Effector memory CD4-positive, alpha-beta T cell (primary cell): ENCODE measurements at regions not wholly inside any gene's neighbourhood (a gene's known extent, or its start where the extent isn't known, plus 50 kb on each side); places are given as distances from the start of the nearest gene placed in this dataset.
"Not testable (repeated sequence)": the region's sequence is repeated elsewhere in the genome, so short reads cannot be mapped to it uniquely, and the experiment has no call there.

Experiments used
- DNase-seq, 3 donors: peaks; one replicate each; pipeline ENCODE4 v3.0.0-alpha.2; 2020
- H3K27ac ChIP-seq: 2 replicates; pipeline ENCODE4 v1.7.0; 2013; ENCODE audit warnings: mild to moderate bottlenecking, low read length, moderate library complexity; ENCODE audit not compliant: insufficient read depth, poor library complexity, severe bottlenecking
- H3K27me3 ChIP-seq: replicated peaks from 2 replicates; pipeline ENCODE4 v1.7.0; 2013; ENCODE audit warnings: mild to moderate bottlenecking, low read length; ENCODE audit not compliant: insufficient read depth, control insufficient read depth, poor library complexity, severe bottlenecking
- H3K36me3 ChIP-seq: 2 replicates; pipeline ENCODE4 v1.7.0; 2013; ENCODE audit warnings: mild to moderate bottlenecking, low read length, moderate library complexity; ENCODE audit not compliant: control insufficient read depth, insufficient read depth
- H3K4me1 ChIP-seq: 2 replicates; pipeline ENCODE4 v1.7.0; 2013; ENCODE audit warnings: low read length, mild to moderate bottlenecking; ENCODE audit not compliant: control insufficient read depth, insufficient read depth, poor library complexity, severe bottlenecking
- H3K4me3 ChIP-seq: 2 replicates; pipeline ENCODE4 v1.7.0; 2013; ENCODE audit warnings: low read length, low read depth, mild to moderate bottlenecking; ENCODE audit not compliant: insufficient read depth, poor library complexity, severe bottlenecking
- H3K9me3 ChIP-seq: 2 replicates; pipeline ENCODE4 v1.7.0; 2013; ENCODE audit warnings: mild to moderate bottlenecking, low read length, moderate library complexity; ENCODE audit not compliant: control insufficient read depth

DNA sequence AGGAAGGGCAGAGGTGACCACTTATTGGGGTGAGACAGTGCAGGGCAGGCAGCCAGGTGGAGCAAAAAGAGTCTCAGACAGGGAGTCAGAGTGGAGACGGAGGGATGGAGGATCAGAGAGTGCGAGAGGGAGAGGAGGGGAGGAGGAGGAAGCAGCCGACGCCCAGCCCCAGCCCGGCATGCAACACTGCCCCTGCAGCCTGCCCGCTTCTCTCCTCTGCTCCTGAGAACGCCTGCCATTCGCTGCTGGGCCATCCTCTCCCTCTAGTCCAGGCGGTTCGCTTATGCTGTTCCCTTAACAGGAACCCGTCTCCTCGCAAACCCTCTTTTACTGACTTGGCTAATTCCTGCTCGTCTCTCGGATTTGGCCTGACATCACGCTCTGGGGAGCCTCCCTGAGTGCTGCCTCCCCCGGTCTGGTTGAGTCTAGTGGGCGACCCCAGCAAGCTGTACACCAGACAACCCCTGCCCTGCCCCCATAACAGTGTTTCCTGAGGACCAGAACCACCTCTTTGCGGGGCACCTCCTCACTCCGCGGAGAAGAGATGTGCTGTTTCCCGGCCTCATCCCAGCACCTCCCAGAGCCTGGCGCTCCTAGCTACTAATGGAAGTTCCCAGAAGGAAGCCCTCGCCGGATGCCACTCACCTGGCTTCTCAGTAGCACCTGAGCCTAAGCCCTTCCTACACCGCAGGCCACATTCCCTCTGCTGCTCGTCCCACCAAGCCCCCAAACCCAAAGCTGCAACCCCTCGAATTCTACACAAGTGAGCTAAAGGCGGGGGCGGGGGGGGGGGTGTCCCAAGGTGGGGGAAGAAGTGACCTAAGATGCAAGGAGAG, 61.2 kb upstream of the CCL1 start:
- no peaks in the 10 kb centered on the region for H3K36me3 ChIP-seq
- H3K4me1 ChIP-seq = no peaks in the 10 kb centered on the region
- no peak for DNase-seq
- no peak overlapping the region for H3K4me3 ChIP-seq
- H3K27ac ChIP-seq = no peak overlapping the region
- no peaks in the 10 kb centered on the region for H3K9me3 ChIP-seq
- H3K27me3 ChIP-seq = peaks cover 7% of the 10 kb centered on the region

- H3K4me3 ChIP-seq, H3K27ac ChIP-seq, H3K4me1 ChIP-seq, H3K9me3 ChIP-seq, H3K36me3 ChIP-seq, DNase-seq, H3K27me3 ChIP-seq: not testable (repeated sequence)
Measured at GRCh38 chr17:34423315-34423714, 60.3 kb upstream of the CCL1 start.

DNA sequence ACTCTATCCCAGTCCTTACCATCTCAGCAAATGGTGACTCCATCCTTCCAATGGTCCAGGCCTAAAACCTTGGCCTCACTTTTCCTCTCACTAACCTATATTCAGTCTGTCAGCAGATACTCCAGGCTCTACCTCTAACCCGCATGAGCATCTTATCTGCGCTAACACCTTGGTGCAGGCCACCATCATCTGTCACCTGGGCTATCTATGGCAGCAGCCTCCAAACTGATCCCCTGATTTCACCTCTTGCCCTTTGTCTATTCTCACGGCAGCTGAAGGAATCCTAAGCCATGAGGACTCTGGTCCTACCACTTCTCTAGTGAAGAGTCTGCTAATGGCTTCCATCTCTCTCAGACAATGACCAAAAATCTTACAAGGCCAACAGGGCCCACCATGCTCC, 57.9 kb upstream of the CCL1 start:
- Histone ChIP-seq H3K9me3 (no peaks in the 10 kb centered on the region), H3K4me3 (no peak overlapping the region), H3K27ac (no peak overlapping the region), H3K36me3 (no peaks in the 10 kb centered on the region), H3K4me1 (no peaks in the 10 kb centered on the region), H3K27me3 (peaks cover 7% of the 10 kb centered on the region)
- DNase-seq = no peak

GRCh38 chr17:34420254-34420766, 57.3 kb upstream of the CCL1 start:
- Histone ChIP-seq H3K4me1 (no peaks in the 10 kb centered on the region), H3K27me3 (peaks cover 6% of the 10 kb centered on the region), H3K27ac (no peak overlapping the region), H3K36me3 (no peaks in the 10 kb centered on the region), H3K4me3 (no peak overlapping the region), H3K9me3 (no peaks in the 10 kb centered on the region)
- DNase-seq = peak; percentile 11 to 44 (median 17)

DNA sequence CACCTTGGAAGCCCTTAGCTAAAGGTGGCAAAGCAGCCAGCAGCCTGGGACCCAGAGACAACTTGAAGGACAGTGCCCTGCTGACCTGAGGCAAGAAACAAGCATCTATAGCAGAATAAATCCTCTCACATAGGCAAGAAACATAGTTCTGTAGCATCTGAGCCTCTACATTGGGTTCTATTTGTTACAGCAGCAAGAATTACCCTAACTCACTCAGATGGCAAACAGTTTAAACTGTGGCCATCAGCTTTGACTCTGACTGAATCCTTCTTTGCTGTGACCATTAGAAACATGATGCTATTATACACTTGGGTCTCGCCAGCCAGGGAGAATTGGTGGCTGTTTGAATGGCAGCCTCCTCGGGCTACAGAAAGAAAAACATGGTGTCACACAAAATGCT, 53.1 kb upstream of the CCL1 start:
- no peak overlapping the region for H3K27ac ChIP-seq

DNA sequence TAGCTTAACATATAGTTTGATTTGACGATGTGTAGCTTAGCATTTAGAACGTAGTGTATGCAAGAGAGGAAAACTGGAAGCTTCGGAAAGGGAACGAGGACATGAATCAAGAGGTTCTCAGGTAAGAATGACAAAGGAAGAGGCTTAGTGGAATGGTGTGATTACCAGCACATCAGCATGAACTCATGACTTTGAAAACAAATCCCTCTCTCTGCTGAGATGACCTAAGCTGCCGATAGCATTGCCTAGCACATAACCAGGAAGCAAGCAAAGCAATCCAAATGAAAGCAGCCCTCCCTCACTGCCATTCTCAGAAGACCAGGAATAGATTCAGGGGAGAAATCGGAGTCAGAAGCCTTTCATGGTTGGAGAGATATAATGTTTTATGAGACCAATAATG, 51.3 kb upstream of the CCL1 start:
- no peaks in the 10 kb centered on the region for H3K4me1 ChIP-seq
- no peak for DNase-seq

More for the DNA sequence above, 53.1 kb upstream of the CCL1 start:
- no peaks in the 10 kb centered on the region for H3K27me3 ChIP-seq
- H3K36me3 ChIP-seq = no peaks in the 10 kb centered on the region
- no peak overlapping the region for H3K4me3 ChIP-seq
- H3K4me1 ChIP-seq = no peaks in the 10 kb centered on the region
- DNase-seq = no peak
- H3K9me3 ChIP-seq = no peaks in the 10 kb centered on the region

GRCh38 chr17:34413443-34414119, 50.5 kb upstream of the CCL1 start:
- no peak for DNase-seq
- H3K36me3 ChIP-seq = no peaks in the 10 kb centered on the region
- H3K9me3 ChIP-seq = no peaks in the 10 kb centered on the region
- no peak overlapping the region for H3K4me3 ChIP-seq
- H3K27ac ChIP-seq = no peak overlapping the region
- no peaks in the 10 kb centered on the region for H3K4me1 ChIP-seq
- H3K27me3 ChIP-seq = no peaks in the 10 kb centered on the region

More for the DNA sequence above, 51.3 kb upstream of the CCL1 start:
- Histone ChIP-seq H3K4me3 (no peak overlapping the region), H3K27me3 (no peaks in the 10 kb centered on the region), H3K27ac (no peak overlapping the region), H3K9me3 (no peaks in the 10 kb centered on the region), H3K36me3 (no peaks in the 10 kb centered on the region)

DNA sequence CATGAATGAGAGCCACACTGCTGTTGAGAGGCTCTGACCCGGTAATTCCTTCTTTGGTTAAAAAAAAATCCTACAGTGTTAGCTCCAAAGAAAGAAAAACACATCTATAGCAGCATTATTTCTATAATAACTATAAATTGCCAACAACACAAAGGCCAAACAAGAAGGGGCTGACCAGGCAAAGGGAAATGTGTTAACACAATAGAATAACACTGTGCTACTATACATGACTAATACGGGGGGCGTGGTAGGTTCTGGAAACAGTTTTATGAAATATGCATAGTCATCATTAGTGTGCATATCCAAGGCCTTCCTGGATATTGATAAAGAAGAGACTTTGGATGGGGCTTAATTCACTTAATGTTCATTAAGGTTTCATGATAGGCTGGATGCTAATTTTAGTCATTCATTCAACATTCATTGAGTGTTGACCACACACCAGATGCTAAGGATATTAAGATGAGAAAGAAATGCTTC, 50.0 kb upstream of the CCL1 start:
- no peaks in the 10 kb centered on the region for H3K9me3 ChIP-seq

More for the DNA sequence above, 50.0 kb upstream of the CCL1 start:
- Histone ChIP-seq H3K4me1 (no peaks in the 10 kb centered on the region), H3K27ac (no peak overlapping the region), H3K27me3 (no peaks in the 10 kb centered on the region), H3K36me3 (no peaks in the 10 kb centered on the region), H3K4me3 (no peak overlapping the region)
- DNase-seq = no peak
